DND-41 (cell line): ENCODE measurements at regions not wholly inside any gene's neighbourhood (a gene's known extent, or its start where the extent isn't known, plus 50 kb on each side); places are given as distances from the start of the nearest gene placed in this dataset.

ENCODE experiments used
- CTCF ChIP-seq: IDR thresholded peaks from 2 replicates; pipeline ENCODE4 v1.5.1; 2012; ENCODE audit warnings: borderline replicate concordance, low read length, moderate library complexity, mild to moderate bottlenecking; ENCODE audit not compliant: poor library complexity, severe bottlenecking; ENCODE audit errors: extremely low read depth
- EZH2 ChIP-seq: IDR thresholded peaks from 3 replicates; pipeline ENCODE4 v1.6.1; 2012; ENCODE audit warnings: borderline replicate concordance, low read depth, mild to moderate bottlenecking, moderate library complexity, low read length, inconsistent platforms; ENCODE audit not compliant: severe bottlenecking

GRCh38 chr12:43154498-43155045 is 397.4 kb downstream of the ADAMTS20 start:
- TF ChIP-seq CTCF = no peak
- TF ChIP-seq EZH2 = no peak
